CD14-positive monocyte (primary cell): ENCODE measurements at regions not wholly inside any gene's neighbourhood (a gene's known extent, or its start where the extent isn't known, plus 50 kb on each side); places are given as distances from the start of the nearest gene placed in this dataset.

Source experiments
- DNase-seq, 3 donors: peaks; one replicate each; pipeline ENCODE4 v3.0.0-alpha.2; 2011 to 2022
- H2AFZ ChIP-seq: 2 replicates; pipeline ENCODE4 v1.6.0; 2012; ENCODE audit warnings: mild to moderate bottlenecking, low read depth, low read length, inconsistent platforms; ENCODE audit not compliant: insufficient read depth, poor library complexity, severe bottlenecking
- H3K27ac ChIP-seq, 2 donors: 1 replicate in 1 of 2; 2 replicates in 1 of 2; pipeline ENCODE4 v1.5.1; 2012 to 2013; ENCODE audit warnings: low read length in 2 of 2, control low read depth in 1 of 2, inconsistent platforms in 1 of 2, low read depth in 1 of 2, mild to moderate bottlenecking in 1 of 2
- H3K27me3 ChIP-seq, 2 donors: one replicate each; pipeline versions ENCODE4 v1.6.0 to v1.6.1; 2011 to 2013; ENCODE audit warnings: low read length in 2 of 2; ENCODE audit not compliant: control insufficient read depth in 2 of 2, insufficient read depth in 2 of 2
- H3K36me3 ChIP-seq, 2 donors: replicated peaks in 1 of 2; 1 replicate in 1 of 2; 2 replicates in 1 of 2; pipeline versions ENCODE4 v1.5.1 to v1.6.1; 2012 to 2013; ENCODE audit warnings: low read length in 2 of 2, control low read depth in 1 of 2, inconsistent platforms in 1 of 2, mild to moderate bottlenecking in 1 of 2; ENCODE audit not compliant: insufficient read depth in 2 of 2, control insufficient read depth in 1 of 2
- H3K4me1 ChIP-seq, 2 donors: 1 replicate in 1 of 2; 2 replicates in 1 of 2; pipeline versions ENCODE4 v1.5.1 to v1.6.1; 2012 to 2013; ENCODE audit warnings: low read length in 2 of 2, control low read depth in 1 of 2, inconsistent platforms in 1 of 2, mild to moderate bottlenecking in 1 of 2, moderate library complexity in 1 of 2; ENCODE audit not compliant: insufficient read depth in 2 of 2, control insufficient read depth in 1 of 2
- H3K4me2 ChIP-seq: replicated peaks from 2 replicates; pipeline ENCODE3; 2012; ENCODE audit warnings: low read length, moderate library complexity, mild to moderate bottlenecking; ENCODE audit not compliant: poor library complexity, severe bottlenecking; ENCODE audit errors: extremely low read depth
- H3K4me3 ChIP-seq, 3 experiments: fragments of 200-600 bp in 1 of 3; sonication (generic) in 1 of 3; replicated peaks in 1 of 3; 1 replicate in 2 of 3; 2 replicates in 1 of 3; pipeline ENCODE4 v1.5.1; 2011 to 2013; ENCODE audit warnings: low read length in 3 of 3, mild to moderate bottlenecking in 3 of 3, control low read depth in 2 of 3, low read depth in 2 of 3, inconsistent platforms in 1 of 3, moderate library complexity in 1 of 3
- H3K79me2 ChIP-seq: 2 replicates; pipeline ENCODE4 v1.6.0; 2012; ENCODE audit warnings: mild to moderate bottlenecking, control low read depth, inconsistent platforms, low read length, moderate library complexity; ENCODE audit not compliant: insufficient read depth
- H3K9ac ChIP-seq: 2 replicates; pipeline ENCODE4 v1.6.0; 2017; ENCODE audit warnings: low read length, mild to moderate bottlenecking; ENCODE audit not compliant: insufficient read depth, poor library complexity, severe bottlenecking
- H3K9me3 ChIP-seq, 2 donors: replicated peaks in 1 of 2; 1 replicate in 1 of 2; 2 replicates in 1 of 2; pipeline versions ENCODE4 v1.5.1 to v1.6.1; 2012 to 2013; ENCODE audit warnings: low read length in 2 of 2, control low read depth in 1 of 2; ENCODE audit not compliant: control insufficient read depth in 1 of 2, insufficient read depth in 1 of 2
- H4K20me1 ChIP-seq: 2 replicates; pipeline ENCODE4 v1.6.0; 2012; ENCODE audit warnings: mild to moderate bottlenecking, low read length, control low read depth, moderate library complexity; ENCODE audit not compliant: insufficient read depth
- H3K27ac Mint-ChIP-seq, 7 donors: one replicate each; pipeline ENCODE4 v1.8.0; 2020; ENCODE audit warnings: mild to moderate bottlenecking in 7 of 7, mixed read lengths in 7 of 7, moderate library complexity in 6 of 7, inconsistent platforms in 2 of 7
- H3K27me3 Mint-ChIP-seq, 3 donors: one replicate each; pipeline ENCODE4 v1.8.0; 2021 to 2022; ENCODE audit warnings: low read depth in 3 of 3, mild to moderate bottlenecking in 3 of 3, mixed read lengths in 3 of 3, moderate library complexity in 3 of 3, inconsistent platforms in 1 of 3
- H3K36me3 Mint-ChIP-seq, 2 donors: one replicate each; pipeline ENCODE4 v1.8.0; 2020; ENCODE audit warnings: mixed read lengths in 2 of 2, inconsistent platforms in 1 of 2, mild to moderate bottlenecking in 1 of 2
- H3K4me1 Mint-ChIP-seq: one replicate; pipeline ENCODE4 v1.8.0; 2020; ENCODE audit warnings: mild to moderate bottlenecking, mixed read lengths
- H3K4me3 Mint-ChIP-seq, 2 donors: one replicate each; pipeline ENCODE4 v1.8.0; 2020; ENCODE audit warnings: mild to moderate bottlenecking in 2 of 2, mixed read lengths in 2 of 2, moderate library complexity in 1 of 2
- H3K9me3 Mint-ChIP-seq, 7 donors: one replicate each; pipeline ENCODE4 v1.8.0; 2020 to 2022; ENCODE audit warnings: mixed read lengths in 7 of 7, mild to moderate bottlenecking in 6 of 7, moderate library complexity in 6 of 7, inconsistent platforms in 2 of 7
- CTCF ChIP-seq: fragments of 200-600 bp; IDR thresholded peaks from one replicate; pipeline ENCODE4 v1.8.0; 2022; ENCODE audit warnings: antibody characterized with exemption, mild to moderate bottlenecking
- WGBS: methylation state at CpG from one replicate; pipeline ENCODE4 v1.1.5; 2013; ENCODE audit warnings: missing lambda C conversion rate; ENCODE audit not compliant: insufficient coverage; 5-methylcytosine and 5-hydroxymethylcytosine counted together
- intact Hi-C, 2 donors: fragments of 100-400 bp; cut with micrococcal nuclease; formaldehyde crosslinking; loops; one replicate each; pipeline versions ENCODE4 v1.15.0 to v1.15.1; 2023

GRCh38 chr9:16221366-16221765, 649.1 kb downstream of the BNC2 start:
- Mint-ChIP-seq H3K27ac (peak overlapping the region in 1 of 7 donors; percentile 33), H3K27me3 (peaks cover 0 to 7% (median 4%) of the 10 kb centered on the region in 3 donors), H3K4me1 (no peaks in the 10 kb centered on the region)

GRCh38 chr9:16221822-16222547, 648.5 kb downstream of the BNC2 start:
- no peak overlapping the region for H2AFZ ChIP-seq
- DNase-seq: no peak
- H3K27me3 Mint-ChIP-seq: peaks cover 0 to 9% (median 4%) of the 10 kb centered on the region in 3 donors
- WGBS: 58% methylated on average over 2 of the region's 3 CpGs
- no peak overlapping the region for H3K27ac ChIP-seq
- peaks cover 2 to 10% (median 4%) of the 10 kb centered on the region in 7 donors for H3K9me3 Mint-ChIP-seq
- no peaks in the 10 kb centered on the region for H3K4me1 Mint-ChIP-seq
- H3K27ac Mint-ChIP-seq: no peak overlapping the region
- no peaks in the 10 kb centered on the region for H3K9me3 ChIP-seq
- no peaks in the 10 kb centered on the region for H4K20me1 ChIP-seq
- H3K27me3 ChIP-seq: no peaks in the 10 kb centered on the region
- H3K36me3 Mint-ChIP-seq: no peaks in the 10 kb centered on the region
- no peak overlapping the region for H3K4me2 ChIP-seq
- H3K9ac ChIP-seq: no peak overlapping the region
- no peak overlapping the region for H3K4me3 ChIP-seq
- no peak overlapping the region for H3K4me3 Mint-ChIP-seq
- H3K4me1 ChIP-seq: no peaks in the 10 kb centered on the region
- H3K79me2 ChIP-seq: no peaks in the 10 kb centered on the region
- H3K36me3 ChIP-seq: no peaks in the 10 kb centered on the region
- intact Hi-C loops: no loop called here
- no peak for TF ChIP-seq CTCF

More at GRCh38 chr9:16221366-16221765, 649.1 kb downstream of the BNC2 start:
- no peak overlapping the region for H2AFZ ChIP-seq
- H3K9ac ChIP-seq: no peak overlapping the region
- H3K4me3 Mint-ChIP-seq: no peak overlapping the region
- DNase-seq: no peak
- WGBS: 56% methylated on average over 6 of the region's 6 CpGs
- intact Hi-C loops: no loop called here
- H3K36me3 ChIP-seq: no peaks in the 10 kb centered on the region
- no peaks in the 10 kb centered on the region for H3K36me3 Mint-ChIP-seq
- no peak overlapping the region for H3K4me3 ChIP-seq
- no peak overlapping the region for H3K27ac ChIP-seq
- H3K4me1 ChIP-seq: no peaks in the 10 kb centered on the region
- peaks cover 2 to 9% (median 4%) of the 10 kb centered on the region in 7 donors for H3K9me3 Mint-ChIP-seq
- H3K27me3 ChIP-seq: no peaks in the 10 kb centered on the region
- no peak for TF ChIP-seq CTCF
- H3K79me2 ChIP-seq: no peaks in the 10 kb centered on the region
- no peak overlapping the region for H3K4me2 ChIP-seq
- H3K9me3 ChIP-seq: no peaks in the 10 kb centered on the region
- H4K20me1 ChIP-seq: no peaks in the 10 kb centered on the region
